ENCODE measurements at regions not wholly inside any gene's neighbourhood (a gene's known extent, or its start where the extent isn't known, plus 50 kb on each side); places are given as distances from the start of the nearest gene placed in this dataset.

GRCh38 chr2:38145236-38145635 lies 69.3 kb upstream of the CYP1B1 start:
- DNase-seq (ENCODE audit: low spot score), result no peak
- ATAC-seq, result no peak
- Histone ChIP-seq H3K27me3 (ENCODE audit: insufficient read depth) (no peaks in the 10 kb centered on the region), H3K36me3 (ENCODE audit: insufficient read depth) (no peaks in the 10 kb centered on the region), H4K20me1 (replicated peaks; ENCODE audit: insufficient read depth) (no peaks in the 10 kb centered on the region), H2AFZ (peak overlapping the region; percentile 14; the same call in 1 of the 2 replicates), H3K27ac (ENCODE audit: low read depth) (no peak overlapping the region), H3K4me2 (no peak overlapping the region), H3K9me2 (ENCODE audit: insufficient read depth) (peaks cover 10% of the 10 kb centered on the region; the same call in 1 of the 2 replicates), H3K4me3 (no peak overlapping the region), H3K4me1 (ENCODE audit: insufficient read depth) (peaks cover 12% of the 10 kb centered on the region), H3F3A (replicated peaks; ENCODE audit: low read depth) (no peaks in the 10 kb centered on the region), H3K79me2 (replicated peaks; ENCODE audit: insufficient read depth) (no peaks in the 10 kb centered on the region)
- TF ChIP-seq JUNB (IDR thresholded peaks at IDR 0.05; ENCODE audit: unreplicated experiment) (no peak), ZNF331 (CRISPR knock-in tag; IDR thresholded peaks at IDR 0.05; ENCODE audit: low read depth) (no peak), REST (IDR thresholded peaks at IDR 0.05; ENCODE audit: unreplicated experiment) (no peak), NANOG (IDR thresholded peaks at IDR 0.05; ENCODE audit: borderline replicate concordance) (no peak), CREB1 (CRISPR knock-in tag; IDR thresholded peaks at IDR 0.05; ENCODE audit: low read depth) (no peak), STAT1 (IDR thresholded peaks at IDR 0.05; ENCODE audit: unreplicated experiment) (no peak), POLR2AphosphoS5 (IDR thresholded peaks at IDR 0.05; ENCODE audit: low read depth) (no peak), EZH2phosphoT487 (IDR thresholded peaks at IDR 0.05; ENCODE audit: unreplicated experiment) (no peak), ZNF114 (CRISPR knock-in tag; IDR thresholded peaks at IDR 0.05) (no peak), EZH2 (IDR thresholded peaks at IDR 0.05; ENCODE audit: low read depth, unreplicated experiment) (no peak)
- TF ChIP-seq, protein P1, sequence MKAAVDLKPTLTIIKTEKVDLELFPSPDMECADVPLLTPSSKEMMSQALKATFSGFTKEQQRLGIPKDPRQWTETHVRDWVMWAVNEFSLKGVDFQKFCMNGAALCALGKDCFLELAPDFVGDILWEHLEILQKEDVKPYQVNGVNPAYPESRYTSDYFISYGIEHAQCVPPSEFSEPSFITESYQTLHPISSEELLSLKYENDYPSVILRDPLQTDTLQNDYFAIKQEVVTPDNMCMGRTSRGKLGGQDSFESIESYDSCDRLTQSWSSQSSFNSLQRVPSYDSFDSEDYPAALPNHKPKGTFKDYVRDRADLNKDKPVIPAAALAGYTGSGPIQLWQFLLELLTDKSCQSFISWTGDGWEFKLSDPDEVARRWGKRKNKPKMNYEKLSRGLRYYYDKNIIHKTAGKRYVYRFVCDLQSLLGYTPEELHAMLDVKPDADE (IDR thresholded peaks at IDR 0.05), result no peak
- TF ChIP-seq, protein P2, sequence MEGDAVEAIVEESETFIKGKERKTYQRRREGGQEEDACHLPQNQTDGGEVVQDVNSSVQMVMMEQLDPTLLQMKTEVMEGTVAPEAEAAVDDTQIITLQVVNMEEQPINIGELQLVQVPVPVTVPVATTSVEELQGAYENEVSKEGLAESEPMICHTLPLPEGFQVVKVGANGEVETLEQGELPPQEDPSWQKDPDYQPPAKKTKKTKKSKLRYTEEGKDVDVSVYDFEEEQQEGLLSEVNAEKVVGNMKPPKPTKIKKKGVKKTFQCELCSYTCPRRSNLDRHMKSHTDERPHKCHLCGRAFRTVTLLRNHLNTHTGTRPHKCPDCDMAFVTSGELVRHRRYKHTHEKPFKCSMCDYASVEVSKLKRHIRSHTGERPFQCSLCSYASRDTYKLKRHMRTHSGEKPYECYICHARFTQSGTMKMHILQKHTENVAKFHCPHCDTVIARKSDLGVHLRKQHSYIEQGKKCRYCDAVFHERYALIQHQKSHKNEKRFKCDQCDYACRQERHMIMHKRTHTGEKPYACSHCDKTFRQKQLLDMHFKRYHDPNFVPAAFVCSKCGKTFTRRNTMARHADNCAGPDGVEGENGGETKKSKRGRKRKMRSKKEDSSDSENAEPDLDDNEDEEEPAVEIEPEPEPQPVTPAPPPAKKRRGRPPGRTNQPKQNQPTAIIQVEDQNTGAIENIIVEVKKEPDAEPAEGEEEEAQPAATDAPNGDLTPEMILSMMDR (conservative IDR thresholded peaks at IDR 0.05; ENCODE audit: low read depth in 2 of 2), result no peak
- TF ChIP-seq, protein P3, sequence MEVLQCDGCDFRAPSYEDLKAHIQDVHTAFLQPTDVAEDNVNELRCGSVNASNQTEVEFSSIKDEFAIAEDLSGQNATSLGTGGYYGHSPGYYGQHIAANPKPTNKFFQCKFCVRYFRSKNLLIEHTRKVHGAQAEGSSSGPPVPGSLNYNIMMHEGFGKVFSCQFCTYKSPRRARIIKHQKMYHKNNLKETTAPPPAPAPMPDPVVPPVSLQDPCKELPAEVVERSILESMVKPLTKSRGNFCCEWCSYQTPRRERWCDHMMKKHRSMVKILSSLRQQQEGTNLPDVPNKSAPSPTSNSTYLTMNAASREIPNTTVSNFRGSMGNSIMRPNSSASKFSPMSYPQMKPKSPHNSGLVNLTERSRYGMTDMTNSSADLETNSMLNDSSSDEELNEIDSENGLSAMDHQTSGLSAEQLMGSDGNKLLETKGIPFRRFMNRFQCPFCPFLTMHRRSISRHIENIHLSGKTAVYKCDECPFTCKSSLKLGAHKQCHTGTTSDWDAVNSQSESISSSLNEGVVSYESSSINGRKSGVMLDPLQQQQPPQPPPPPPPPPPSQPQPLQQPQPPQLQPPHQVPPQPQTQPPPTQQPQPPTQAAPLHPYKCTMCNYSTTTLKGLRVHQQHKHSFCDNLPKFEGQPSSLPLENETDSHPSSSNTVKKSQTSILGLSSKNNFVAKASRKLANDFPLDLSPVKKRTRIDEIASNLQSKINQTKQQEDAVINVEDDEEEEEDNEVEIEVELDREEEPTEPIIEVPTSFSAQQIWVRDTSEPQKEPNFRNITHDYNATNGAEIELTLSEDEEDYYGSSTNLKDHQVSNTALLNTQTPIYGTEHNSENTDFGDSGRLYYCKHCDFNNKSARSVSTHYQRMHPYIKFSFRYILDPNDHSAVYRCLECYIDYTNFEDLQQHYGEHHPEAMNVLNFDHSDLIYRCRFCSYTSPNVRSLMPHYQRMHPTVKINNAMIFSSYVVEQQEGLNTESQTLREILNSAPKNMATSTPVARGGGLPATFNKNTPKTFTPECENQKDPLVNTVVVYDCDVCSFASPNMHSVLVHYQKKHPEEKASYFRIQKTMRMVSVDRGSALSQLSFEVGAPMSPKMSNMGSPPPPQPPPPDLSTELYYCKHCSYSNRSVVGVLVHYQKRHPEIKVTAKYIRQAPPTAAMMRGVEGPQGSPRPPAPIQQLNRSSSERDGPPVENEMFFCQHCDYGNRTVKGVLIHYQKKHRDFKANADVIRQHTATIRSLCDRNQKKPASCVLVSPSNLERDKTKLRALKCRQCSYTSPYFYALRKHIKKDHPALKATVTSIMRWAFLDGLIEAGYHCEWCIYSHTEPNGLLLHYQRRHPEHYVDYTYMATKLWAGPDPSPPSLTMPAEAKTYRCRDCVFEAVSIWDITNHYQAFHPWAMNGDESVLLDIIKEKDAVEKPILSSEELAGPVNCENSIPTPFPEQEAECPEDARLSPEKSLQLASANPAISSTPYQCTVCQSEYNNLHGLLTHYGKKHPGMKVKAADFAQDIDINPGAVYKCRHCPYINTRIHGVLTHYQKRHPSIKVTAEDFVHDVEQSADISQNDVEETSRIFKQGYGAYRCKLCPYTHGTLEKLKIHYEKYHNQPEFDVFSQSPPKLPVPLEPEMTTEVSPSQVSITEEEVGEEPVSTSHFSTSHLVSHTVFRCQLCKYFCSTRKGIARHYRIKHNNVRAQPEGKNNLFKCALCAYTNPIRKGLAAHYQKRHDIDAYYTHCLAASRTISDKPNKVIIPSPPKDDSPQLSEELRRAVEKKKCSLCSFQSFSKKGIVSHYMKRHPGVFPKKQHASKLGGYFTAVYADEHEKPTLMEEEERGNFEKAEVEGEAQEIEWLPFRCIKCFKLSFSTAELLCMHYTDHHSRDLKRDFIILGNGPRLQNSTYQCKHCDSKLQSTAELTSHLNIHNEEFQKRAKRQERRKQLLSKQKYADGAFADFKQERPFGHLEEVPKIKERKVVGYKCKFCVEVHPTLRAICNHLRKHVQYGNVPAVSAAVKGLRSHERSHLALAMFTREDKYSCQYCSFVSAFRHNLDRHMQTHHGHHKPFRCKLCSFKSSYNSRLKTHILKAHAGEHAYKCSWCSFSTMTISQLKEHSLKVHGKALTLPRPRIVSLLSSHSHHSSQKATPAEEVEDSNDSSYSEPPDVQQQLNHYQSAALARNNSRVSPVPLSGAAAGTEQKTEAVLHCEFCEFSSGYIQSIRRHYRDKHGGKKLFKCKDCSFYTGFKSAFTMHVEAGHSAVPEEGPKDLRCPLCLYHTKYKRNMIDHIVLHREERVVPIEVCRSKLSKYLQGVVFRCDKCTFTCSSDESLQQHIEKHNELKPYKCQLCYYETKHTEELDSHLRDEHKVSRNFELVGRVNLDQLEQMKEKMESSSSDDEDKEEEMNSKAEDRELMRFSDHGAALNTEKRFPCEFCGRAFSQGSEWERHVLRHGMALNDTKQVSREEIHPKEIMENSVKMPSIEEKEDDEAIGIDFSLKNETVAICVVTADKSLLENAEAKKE (CRISPR knock-in tag; IDR thresholded peaks at IDR 0.05), result no peak
- Mint-ChIP-seq H3K36me3 (ENCODE audit: low read depth) (no peaks in the 10 kb centered on the region; the same call in 1 of the 3 replicates), H3K4me3 (no peak overlapping the region), H3K27me3 (ENCODE audit: insufficient read depth, low read depth, poor library complexity) (peaks cover 2% of the 10 kb centered on the region), H3K9me3 (peaks cover 8% of the 10 kb centered on the region; the same call in 2 of the 3 replicates), H3K4me1 (peaks cover 7% of the 10 kb centered on the region), H3K27ac (no peak overlapping the region)

Measured in GM23338 (cell line).